ENCODE measurements at regions not wholly inside any gene's neighbourhood (a gene's known extent, or its start where the extent isn't known, plus 50 kb on each side); places are given as distances from the start of the nearest gene placed in this dataset.

DNA sequence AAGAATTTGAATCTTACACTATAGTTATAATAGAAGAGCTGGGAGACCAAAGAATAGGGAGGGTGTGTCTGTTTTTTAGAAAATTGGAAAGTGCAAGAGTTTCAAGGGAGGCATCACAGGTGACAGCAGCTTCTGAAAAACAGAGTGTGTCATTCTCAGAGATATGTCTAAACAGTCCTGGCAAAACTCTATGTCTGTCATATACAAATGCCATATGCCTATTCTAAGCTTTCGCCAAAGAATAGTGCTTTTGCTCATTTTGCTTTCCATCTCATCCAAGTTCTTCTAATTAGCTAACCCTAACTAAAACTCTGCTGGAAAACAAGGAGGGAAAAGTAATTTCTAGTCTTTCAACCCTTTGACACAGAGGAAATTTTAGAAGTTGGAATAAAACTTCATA is 388.0 kb upstream of the TYRP1 start:
- TF ChIP-seq, protein P1, sequence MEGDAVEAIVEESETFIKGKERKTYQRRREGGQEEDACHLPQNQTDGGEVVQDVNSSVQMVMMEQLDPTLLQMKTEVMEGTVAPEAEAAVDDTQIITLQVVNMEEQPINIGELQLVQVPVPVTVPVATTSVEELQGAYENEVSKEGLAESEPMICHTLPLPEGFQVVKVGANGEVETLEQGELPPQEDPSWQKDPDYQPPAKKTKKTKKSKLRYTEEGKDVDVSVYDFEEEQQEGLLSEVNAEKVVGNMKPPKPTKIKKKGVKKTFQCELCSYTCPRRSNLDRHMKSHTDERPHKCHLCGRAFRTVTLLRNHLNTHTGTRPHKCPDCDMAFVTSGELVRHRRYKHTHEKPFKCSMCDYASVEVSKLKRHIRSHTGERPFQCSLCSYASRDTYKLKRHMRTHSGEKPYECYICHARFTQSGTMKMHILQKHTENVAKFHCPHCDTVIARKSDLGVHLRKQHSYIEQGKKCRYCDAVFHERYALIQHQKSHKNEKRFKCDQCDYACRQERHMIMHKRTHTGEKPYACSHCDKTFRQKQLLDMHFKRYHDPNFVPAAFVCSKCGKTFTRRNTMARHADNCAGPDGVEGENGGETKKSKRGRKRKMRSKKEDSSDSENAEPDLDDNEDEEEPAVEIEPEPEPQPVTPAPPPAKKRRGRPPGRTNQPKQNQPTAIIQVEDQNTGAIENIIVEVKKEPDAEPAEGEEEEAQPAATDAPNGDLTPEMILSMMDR (conservative IDR thresholded peaks at IDR 0.05; ENCODE audit: low read depth, low read length): no peak
- TF ChIP-seq EZH2phosphoT487 (IDR thresholded peaks at IDR 0.05; ENCODE audit: borderline replicate concordance, low read length) (no peak), EZH2 (IDR thresholded peaks at IDR 0.05; ENCODE audit: low read length, unreplicated experiment) (no peak)
